SKM-1 (cell line): ENCODE measurements at regions not wholly inside any gene's neighbourhood (a gene's known extent, or its start where the extent isn't known, plus 50 kb on each side); places are given as distances from the start of the nearest gene placed in this dataset.

Source experiments
- DNase-seq: peaks from one replicate; lab custom pipeline; 2025; ENCODE audit not compliant: unreplicated experiment; lab: John Stamatoyannopoulos, UW

DNA sequence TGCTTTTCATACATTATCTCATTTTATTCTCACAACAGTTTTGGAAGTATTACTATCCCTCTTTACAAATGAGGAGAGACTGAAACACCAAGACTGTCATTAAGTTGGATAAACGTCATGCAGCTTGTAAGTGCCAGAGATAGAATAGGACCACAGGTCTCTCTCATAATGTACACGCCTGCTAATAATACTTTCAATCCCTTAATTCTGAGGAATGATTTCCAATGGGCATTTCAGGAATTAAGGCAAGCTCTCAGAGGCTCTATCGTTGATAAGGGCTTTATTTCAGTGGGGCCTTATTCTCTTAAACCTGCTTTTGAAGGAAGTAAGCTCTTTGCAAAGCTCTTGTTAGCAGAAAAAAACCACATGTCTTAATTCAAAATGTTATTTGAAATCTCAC lies 229.1 kb downstream of the NFKBIZ start:
- DNase-seq: no peak

DNA sequence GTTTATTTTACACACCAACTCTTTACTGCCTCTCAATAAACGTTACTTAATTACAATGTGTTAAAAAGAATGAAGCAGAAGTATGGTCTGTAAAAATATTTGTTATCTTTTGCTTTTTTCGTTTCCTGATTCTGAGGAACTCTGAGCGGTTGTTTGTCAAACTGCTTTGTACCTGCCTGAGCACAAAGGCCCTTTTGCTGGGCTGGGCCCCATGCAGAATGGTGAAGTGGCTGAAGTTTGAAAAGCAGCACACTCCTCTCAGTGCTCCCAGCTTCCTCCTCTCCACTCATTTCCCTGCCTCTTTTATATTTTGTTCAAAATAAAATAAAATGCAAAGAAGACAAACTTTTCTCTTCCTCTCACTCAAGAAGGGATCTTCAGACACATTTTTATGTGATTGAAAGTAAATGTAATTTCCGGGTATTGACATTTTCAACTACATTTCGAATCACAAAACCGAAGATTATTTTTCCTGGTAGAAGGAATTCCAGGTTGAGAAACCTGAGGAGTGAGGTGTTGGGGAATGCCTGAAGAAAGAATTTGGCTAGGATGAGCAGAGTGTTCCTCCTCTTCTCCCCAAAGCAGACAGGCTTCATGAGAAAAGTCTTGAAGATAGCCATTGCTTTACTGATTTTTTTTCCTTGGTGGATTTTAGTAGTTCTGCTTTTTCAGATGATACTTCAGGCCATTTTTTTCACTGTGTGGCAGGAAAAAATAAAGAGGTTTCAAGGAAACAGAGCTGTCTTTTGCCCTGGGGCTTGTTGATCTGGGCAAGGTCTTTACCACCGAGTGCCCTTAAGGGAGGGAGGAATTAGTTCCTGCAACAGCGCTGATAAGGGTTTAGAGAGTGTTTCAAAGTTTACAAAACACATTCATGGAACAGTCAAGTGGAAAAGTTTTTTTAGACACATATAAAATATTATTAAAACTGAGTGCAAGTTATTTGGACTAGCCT lies 229.8 kb downstream of the NFKBIZ start:
- no peak for DNase-seq

- no peak for DNase-seq
These were observed 230.5 kb downstream of the NFKBIZ start for GRCh38 chr3:102079809-102080197.

DNA sequence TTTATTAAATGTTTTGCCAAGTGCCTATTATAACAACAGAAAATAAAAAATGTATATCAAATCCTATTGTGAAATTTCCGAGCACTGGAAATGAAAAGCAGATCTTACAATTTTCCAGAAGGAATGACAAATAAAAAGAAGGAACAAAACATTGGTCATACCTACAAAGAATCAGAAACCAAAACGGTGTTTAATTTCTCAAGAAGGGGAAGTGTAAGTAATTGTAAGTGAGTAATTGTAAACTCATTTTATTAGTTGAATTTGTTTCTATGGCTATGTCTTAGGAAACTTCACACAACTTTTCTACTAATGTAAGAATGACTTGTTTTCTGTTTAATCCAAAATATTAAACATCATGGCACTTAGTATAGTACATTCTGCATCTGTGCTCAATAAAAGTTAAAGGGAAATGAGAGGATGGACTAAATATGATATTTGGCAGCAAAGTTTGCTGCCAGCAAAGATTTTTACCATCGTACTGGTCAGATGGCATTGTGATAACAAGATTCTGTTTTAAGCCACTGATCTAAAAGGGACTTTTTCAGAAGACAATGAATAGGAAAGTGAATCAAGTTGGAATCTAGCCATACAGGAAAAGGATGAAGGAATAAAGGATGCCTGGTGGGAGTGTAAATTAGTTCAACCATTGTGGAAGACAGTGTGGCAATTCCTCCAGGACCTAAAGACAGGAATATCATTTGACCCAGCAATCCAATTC lies 232.4 kb downstream of the NFKBIZ start:
- DNase-seq: no peak

GRCh38 chr3:102083473-102083872 lies 234.2 kb downstream of the NFKBIZ start:
- DNase-seq: no peak

GRCh38 chr3:102084006-102084405 lies 234.7 kb downstream of the NFKBIZ start:
- no peak for DNase-seq

DNA sequence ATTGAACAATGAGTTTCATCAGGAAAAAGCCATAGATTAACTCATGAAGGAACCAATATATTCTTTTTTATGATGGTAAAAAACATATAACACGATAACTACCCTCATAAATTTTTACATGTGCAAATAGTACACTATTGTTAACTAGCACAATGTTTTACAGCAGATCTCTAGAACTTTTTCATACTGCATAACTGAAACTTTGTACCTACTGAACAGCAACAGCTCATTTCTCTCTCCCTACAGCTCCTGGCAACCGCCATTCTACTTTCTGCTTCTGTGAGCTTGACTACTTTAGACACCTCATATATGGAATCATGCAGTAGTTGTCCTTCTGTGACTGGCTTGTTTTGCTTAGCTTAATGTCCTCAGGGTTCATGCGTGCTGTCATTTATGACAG lies 235.4 kb downstream of the NFKBIZ start:
- DNase-seq: no peak

- no peak for DNase-seq
These were observed 236.3 kb downstream of the NFKBIZ start for GRCh38 chr3:102085431-102086176.

GRCh38 chr3:102087236-102087635 lies 237.9 kb downstream of the NFKBIZ start:
- DNase-seq: no peak

DNA sequence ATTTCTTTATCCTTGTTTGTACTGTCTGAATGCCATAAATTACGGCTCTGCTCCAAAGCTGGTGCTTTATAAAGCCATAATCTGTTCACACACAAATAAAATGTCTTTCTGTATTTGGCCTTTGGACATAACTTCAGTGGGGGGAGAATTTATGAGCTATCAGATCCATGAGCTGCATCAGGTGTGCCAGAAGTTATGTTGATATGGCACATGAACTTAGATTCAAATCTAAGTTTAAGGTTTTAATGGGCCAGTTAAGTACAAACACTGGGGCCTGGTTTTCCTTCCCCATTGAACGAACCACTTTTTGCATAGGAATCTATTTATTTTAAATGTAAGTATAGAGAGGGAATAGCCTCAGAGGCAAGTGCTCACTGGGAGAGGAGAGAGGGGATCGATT lies 239.9 kb downstream of the NFKBIZ start:
- no peak for DNase-seq

- DNase-seq: no peak
These were observed 240.8 kb downstream of the NFKBIZ start for GRCh38 chr3:102089904-102090720.

DNA sequence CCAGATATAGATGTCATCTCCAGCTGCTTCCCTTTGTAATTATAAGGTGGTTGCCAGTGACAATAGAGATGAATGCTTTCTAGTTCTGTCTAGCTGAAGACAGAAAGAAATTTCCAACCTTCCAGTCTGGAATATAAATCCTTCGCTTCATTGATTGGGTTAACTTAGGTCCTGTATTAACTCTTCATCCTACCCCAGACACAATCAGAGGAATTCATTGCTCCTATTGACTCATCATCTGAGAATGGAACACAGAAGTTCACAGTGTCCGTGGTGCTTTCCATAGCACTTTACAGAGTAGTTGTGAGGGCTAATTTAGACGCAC lies 241.4 kb downstream of the NFKBIZ start:
- no peak for DNase-seq

DNA sequence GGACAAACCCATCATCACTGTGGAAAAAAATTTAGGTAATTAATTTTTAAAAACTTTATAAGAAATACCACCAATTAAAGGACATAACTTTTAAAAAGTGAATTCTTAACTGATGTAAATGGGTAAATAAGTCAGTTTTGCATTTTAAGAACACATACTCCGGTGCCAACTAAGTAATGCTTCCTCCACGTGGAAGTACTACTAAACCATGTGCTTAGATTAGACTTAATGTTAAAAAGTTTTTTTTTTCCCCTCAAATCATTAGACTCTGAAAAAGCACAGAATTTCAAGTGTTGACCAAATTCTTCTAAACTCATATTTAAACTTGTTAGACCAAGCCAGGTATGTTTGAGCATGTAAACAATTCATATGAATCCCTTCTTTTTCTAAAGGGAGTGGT lies 242.0 kb downstream of the NFKBIZ start:
- no peak for DNase-seq

DNA sequence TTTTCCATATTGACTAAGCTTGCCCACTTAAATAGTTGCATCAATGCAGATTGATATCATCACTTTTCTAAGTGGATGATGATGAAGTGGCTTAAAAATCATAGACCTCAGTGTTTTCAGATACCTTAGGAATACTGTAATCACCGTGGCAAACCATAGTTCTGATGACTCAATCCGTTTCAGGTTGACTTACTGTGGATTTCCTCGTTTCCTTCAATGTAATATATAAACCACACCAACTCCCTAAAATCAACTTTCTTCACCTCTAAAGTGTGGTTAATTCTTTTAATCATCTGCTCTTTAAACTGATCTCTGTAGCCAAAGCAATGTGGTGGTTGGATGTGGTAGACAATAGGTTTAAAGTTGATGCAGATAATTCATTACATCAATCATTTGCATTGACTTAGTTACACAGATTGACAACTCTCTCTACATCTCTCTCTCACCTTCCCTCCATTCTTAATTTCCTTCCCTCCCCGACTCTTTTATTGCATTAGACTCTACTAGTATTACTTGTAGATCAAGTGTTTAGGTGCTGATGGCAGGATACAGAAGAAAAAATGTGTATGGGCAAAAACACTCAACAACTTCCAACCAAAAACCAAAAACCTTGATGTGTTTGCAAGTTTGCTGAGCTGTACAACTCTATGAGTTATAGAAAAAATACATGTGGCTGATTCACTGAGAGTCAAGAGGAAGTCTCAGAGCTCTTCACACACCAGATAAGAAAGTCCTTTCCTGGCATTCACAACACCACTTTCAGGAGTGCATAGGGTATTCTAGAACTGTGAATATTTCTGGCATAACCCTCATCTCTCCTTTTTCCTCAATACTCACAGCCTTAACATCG lies 243.5 kb downstream of the NFKBIZ start:
- no peak for DNase-seq

DNA sequence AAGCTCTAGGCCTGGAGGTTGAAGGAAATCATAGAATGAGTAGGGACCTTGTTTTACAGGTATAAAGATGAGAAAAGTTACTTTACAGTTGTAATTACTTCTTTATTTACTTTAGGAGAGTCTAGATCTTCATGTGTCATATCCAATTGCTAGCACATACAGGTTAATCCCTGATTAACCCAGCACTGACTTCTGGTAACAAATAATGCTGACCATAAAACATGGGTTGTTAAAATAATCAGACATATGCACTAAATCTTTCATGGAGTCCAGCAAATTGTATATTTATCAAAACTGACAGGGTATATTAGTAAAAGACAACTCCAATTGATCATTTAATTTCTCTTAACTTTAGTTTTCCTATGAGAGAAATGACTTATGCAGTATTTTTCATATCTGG lies 245.2 kb downstream of the NFKBIZ start:
- DNase-seq: no peak

DNA sequence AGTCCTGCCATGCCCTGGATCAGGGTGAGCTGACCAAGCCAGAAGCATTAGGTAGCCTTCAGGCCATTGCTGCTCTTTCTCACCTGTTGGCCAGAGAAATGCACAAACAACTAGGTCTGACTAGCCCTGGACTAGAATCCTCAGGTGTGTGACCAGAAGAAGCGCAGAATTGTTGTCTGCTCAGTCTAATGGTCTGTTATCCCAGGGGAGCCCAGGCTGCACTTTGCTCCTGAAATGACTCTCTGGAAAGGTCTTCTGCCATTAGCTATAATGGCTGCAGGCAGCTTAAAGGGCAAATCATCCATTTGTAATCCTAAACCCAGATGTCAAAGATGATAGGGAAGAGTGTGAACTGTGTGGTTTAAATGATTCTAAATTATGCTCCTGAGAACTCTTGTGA lies 246.1 kb downstream of the NFKBIZ start:
- DNase-seq: no peak

- DNase-seq: no peak
These were observed 246.8 kb downstream of the NFKBIZ start for GRCh38 chr3:102096066-102096465.

DNA sequence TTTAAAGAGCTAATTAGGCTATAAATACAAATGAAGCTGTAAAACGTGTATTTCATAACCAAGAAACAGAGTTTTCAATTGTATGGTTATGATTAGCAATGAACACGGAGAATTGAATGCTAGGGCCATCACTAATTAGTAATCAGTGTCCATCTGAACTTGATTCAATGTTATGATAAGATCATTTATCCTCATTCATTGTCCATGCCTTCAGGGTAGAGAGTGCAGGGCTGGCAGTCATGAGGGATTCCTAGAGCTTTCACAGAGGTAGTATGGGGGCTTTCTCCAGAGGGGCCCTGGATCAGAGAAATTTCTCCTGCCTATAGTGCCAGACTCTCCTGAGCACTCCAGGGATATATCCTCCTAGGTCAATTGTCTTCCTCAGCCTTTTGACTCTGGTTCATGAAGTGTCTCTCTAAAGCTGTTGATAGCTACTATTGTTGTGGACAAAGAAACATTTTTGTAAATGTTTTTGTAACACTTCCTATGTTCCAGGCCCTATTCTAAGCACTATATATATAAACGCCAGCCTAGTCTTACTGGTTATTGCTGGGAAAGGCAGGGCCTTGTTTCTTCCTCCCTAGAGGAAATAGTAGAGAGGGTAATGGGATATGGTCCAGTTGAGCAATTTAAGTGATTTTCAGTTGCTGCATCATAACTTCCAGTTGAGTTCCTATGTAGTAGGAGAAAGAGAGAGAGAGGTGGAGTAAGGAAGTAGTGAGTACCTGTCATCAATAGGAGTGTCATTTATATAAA lies 249.0 kb downstream of the NFKBIZ start:
- DNase-seq: no peak

- no peak for DNase-seq
These were observed 250.6 kb downstream of the NFKBIZ start for GRCh38 chr3:102099913-102100312.
